Loucy (cell line): ENCODE measurements at regions not wholly inside any gene's neighbourhood (a gene's known extent, or its start where the extent isn't known, plus 50 kb on each side); places are given as distances from the start of the nearest gene placed in this dataset.

Experiments
- H2AFZ ChIP-seq: fragments of 200-600 bp; sonication (generic); 2 replicates; pipeline ENCODE4 v1.6.0; 2016; ENCODE audit warnings: antibody characterized with exemption, mild to moderate bottlenecking, low read length, moderate library complexity
- H3F3A ChIP-seq: fragments of 200-600 bp; 2 replicates; pipeline ENCODE4 v1.6.0; 2016; ENCODE audit warnings: antibody characterized with exemption, low read depth, mild to moderate bottlenecking
- H3K27me3 ChIP-seq: fragments of 200-600 bp; sonication (generic); 2 replicates; pipeline ENCODE4 v1.6.1; 2014; ENCODE audit warnings: low read length, mild to moderate bottlenecking; ENCODE audit not compliant: insufficient read depth, poor library complexity, severe bottlenecking
- H3K36me3 ChIP-seq: fragments of 200-600 bp; sonication (generic); 2 replicates; pipeline ENCODE4 v1.6.1; 2016; ENCODE audit warnings: low read length; ENCODE audit not compliant: insufficient read depth
- H3K4me1 ChIP-seq: fragments of 200-600 bp; sonication (generic); 2 replicates; pipeline ENCODE4 v1.5.1; 2014; ENCODE audit warnings: low read length, mild to moderate bottlenecking; ENCODE audit not compliant: insufficient read depth, poor library complexity, severe bottlenecking
- H3K4me2 ChIP-seq: fragments of 200-600 bp; sonication (generic); 2 replicates; pipeline ENCODE4 v1.6.0; 2014; ENCODE audit warnings: antibody characterized with exemption, low read length, low read depth, mild to moderate bottlenecking; ENCODE audit not compliant: poor library complexity, severe bottlenecking
- H3K4me3 ChIP-seq: fragments of 200-600 bp; sonication (generic); 2 replicates; pipeline ENCODE4 v1.5.1; 2014; ENCODE audit warnings: low read length, mild to moderate bottlenecking, mixed read lengths; ENCODE audit not compliant: poor library complexity, severe bottlenecking
- H3K79me2 ChIP-seq: fragments of 200-600 bp; sonication (generic); 2 replicates; pipeline ENCODE4 v1.6.1; 2014; ENCODE audit warnings: low read length; ENCODE audit not compliant: insufficient read depth
- H3K9ac ChIP-seq: fragments of 200-600 bp; sonication (generic); 2 replicates; pipeline ENCODE4 v1.6.0; 2014; ENCODE audit warnings: mild to moderate bottlenecking, low read depth, low read length, moderate library complexity; ENCODE audit not compliant: poor library complexity, severe bottlenecking
- H3K9me2 ChIP-seq: fragments of 200-600 bp; sonication (generic); replicated peaks from 2 replicates; pipeline ENCODE4 v1.6.1; 2016; ENCODE audit warnings: low read depth, low read length, mixed read lengths
- H3K9me3 ChIP-seq: fragments of 200-600 bp; sonication (generic); 2 replicates; pipeline ENCODE4 v1.6.1; 2014; ENCODE audit warnings: mild to moderate bottlenecking, antibody characterized with exemption, low read length, low read depth; ENCODE audit not compliant: insufficient read depth
- H4K20me1 ChIP-seq: fragments of 200-600 bp; sonication (generic); 2 replicates; pipeline ENCODE4 v1.6.0; 2014; ENCODE audit warnings: antibody characterized with exemption, low read length, mild to moderate bottlenecking; ENCODE audit not compliant: insufficient read depth, poor library complexity, severe bottlenecking
- CTCF ChIP-seq: fragments of 200-600 bp; sonication (generic); conservative IDR thresholded peaks from 2 replicates; pipeline ENCODE4 v1.5.1; 2014; ENCODE audit warnings: mild to moderate bottlenecking, antibody characterized with exemption, low read length
- EZH2phosphoT487 ChIP-seq: fragments of 200-600 bp; IDR thresholded peaks from 2 replicates; pipeline ENCODE4 v1.6.1; 2018; ENCODE audit warnings: antibody characterized with exemption, mild to moderate bottlenecking, moderate library complexity, borderline replicate concordance

- no peaks in the 10 kb centered on the region for H3K36me3 ChIP-seq
- H3K4me1 ChIP-seq = no peaks in the 10 kb centered on the region
- no peaks in the 10 kb centered on the region for H3K27me3 ChIP-seq
- no peaks in the 10 kb centered on the region for H3K9me3 ChIP-seq
- H4K20me1 ChIP-seq = no peaks in the 10 kb centered on the region
- no peak for TF ChIP-seq EZH2phosphoT487
- no peak for TF ChIP-seq CTCF
- H3F3A ChIP-seq = no peaks in the 10 kb centered on the region
- no peaks in the 10 kb centered on the region for H3K79me2 ChIP-seq
- H3K9me2 ChIP-seq = no peaks in the 10 kb centered on the region
- H2AFZ ChIP-seq = no peak overlapping the region
- H3K4me3 ChIP-seq = no peak overlapping the region
- H3K9ac ChIP-seq = no peak overlapping the region
- no peak overlapping the region for H3K4me2 ChIP-seq
Observed at GRCh38 chr2:20125164-20125563, 73.7 kb upstream of the LAPTM4A start.

- no peak for TF ChIP-seq EZH2phosphoT487
- TF ChIP-seq CTCF = no peak
- no peaks in the 10 kb centered on the region for H3K36me3 ChIP-seq
Observed at GRCh38 chr2:20123871-20124594, 72.6 kb upstream of the LAPTM4A start.

GRCh38 chr2:20122864-20123263 lies 71.4 kb upstream of the LAPTM4A start:
- Histone ChIP-seq H3K9me2 (no peaks in the 10 kb centered on the region), H2AFZ (no peak overlapping the region), H3K4me1 (no peaks in the 10 kb centered on the region), H4K20me1 (no peaks in the 10 kb centered on the region), H3K4me2 (no peak overlapping the region), H3K27me3 (no peaks in the 10 kb centered on the region), H3K79me2 (no peaks in the 10 kb centered on the region), H3K36me3 (no peaks in the 10 kb centered on the region), H3K9me3 (no peaks in the 10 kb centered on the region), H3K4me3 (no peak overlapping the region), H3F3A (no peaks in the 10 kb centered on the region), H3K9ac (no peak overlapping the region)
- TF ChIP-seq CTCF = no peak
- no peak for TF ChIP-seq EZH2phosphoT487

More at GRCh38 chr2:20123871-20124594, 72.6 kb upstream of the LAPTM4A start:
- Histone ChIP-seq H3K9me2 (no peaks in the 10 kb centered on the region), H3K27me3 (no peaks in the 10 kb centered on the region), H3K4me3 (no peak overlapping the region), H3K4me2 (no peak overlapping the region), H4K20me1 (no peaks in the 10 kb centered on the region), H3F3A (no peaks in the 10 kb centered on the region), H2AFZ (no peak overlapping the region), H3K9me3 (no peaks in the 10 kb centered on the region), H3K9ac (no peak overlapping the region), H3K4me1 (no peaks in the 10 kb centered on the region), H3K79me2 (no peaks in the 10 kb centered on the region)
